ENCODE measurements at regions not wholly inside any gene's neighbourhood (a gene's known extent, or its start where the extent isn't known, plus 50 kb on each side); places are given as distances from the start of the nearest gene placed in this dataset.
"Not testable (repeated sequence)": the region's sequence is repeated elsewhere in the genome, so short reads cannot be mapped to it uniquely, and the experiment has no call there.

GRCh38 chr18:37832010-37832695 lies 266.6 kb upstream of the CELF4 start:
- not testable (repeated sequence) for TF ChIP-seq POLR2AphosphoS5, EP300, CTCF (IDR thresholded peaks at IDR 0.05)
